ENCODE measurements at regions not wholly inside any gene's neighbourhood (a gene's known extent, or its start where the extent isn't known, plus 50 kb on each side); places are given as distances from the start of the nearest gene placed in this dataset.
"Not testable (repeated sequence)": the region's sequence is repeated elsewhere in the genome, so short reads cannot be mapped to it uniquely, and the experiment has no call there.

DNA sequence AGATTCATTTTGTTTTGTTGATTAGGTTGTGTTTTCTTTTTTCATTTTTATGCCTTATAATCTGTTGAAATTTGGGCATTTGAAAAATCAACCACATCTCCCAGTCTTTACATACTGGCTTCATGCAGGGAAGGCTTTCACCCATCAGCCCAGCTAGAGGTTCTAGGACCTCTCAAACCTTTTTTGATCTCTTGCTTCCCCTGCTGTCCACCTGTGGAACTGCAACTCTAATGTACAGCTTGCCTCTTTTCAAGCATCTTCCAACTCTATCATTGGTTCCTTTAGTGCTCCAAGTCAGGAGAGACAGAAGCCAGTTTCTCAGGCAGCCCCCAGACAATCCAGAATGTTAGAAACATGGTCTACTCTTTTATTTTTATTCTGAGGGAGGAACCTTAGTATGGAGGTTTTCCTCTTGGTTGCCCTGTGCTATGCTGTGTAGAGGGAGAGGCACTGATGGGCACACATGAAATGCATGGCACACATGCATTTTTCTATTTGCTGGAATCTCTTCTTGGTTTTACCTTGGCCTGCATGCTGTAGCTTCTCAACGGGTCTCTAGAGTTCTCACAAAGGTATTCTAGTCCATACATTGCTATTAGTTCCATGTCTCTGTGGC lies 107.2 kb upstream of the L3MBTL4 start:
- TF ChIP-seq, protein P1, sequence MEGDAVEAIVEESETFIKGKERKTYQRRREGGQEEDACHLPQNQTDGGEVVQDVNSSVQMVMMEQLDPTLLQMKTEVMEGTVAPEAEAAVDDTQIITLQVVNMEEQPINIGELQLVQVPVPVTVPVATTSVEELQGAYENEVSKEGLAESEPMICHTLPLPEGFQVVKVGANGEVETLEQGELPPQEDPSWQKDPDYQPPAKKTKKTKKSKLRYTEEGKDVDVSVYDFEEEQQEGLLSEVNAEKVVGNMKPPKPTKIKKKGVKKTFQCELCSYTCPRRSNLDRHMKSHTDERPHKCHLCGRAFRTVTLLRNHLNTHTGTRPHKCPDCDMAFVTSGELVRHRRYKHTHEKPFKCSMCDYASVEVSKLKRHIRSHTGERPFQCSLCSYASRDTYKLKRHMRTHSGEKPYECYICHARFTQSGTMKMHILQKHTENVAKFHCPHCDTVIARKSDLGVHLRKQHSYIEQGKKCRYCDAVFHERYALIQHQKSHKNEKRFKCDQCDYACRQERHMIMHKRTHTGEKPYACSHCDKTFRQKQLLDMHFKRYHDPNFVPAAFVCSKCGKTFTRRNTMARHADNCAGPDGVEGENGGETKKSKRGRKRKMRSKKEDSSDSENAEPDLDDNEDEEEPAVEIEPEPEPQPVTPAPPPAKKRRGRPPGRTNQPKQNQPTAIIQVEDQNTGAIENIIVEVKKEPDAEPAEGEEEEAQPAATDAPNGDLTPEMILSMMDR (conservative IDR thresholded peaks at IDR 0.05; ENCODE audit: low read depth, low read length) = peak; percentile 98
- H3K4me3 ChIP-seq (ENCODE audit: low read depth, low read length) = no peak overlapping the region
- peak; percentile 2 for DNase-seq (ENCODE audit: low read depth)

DNA sequence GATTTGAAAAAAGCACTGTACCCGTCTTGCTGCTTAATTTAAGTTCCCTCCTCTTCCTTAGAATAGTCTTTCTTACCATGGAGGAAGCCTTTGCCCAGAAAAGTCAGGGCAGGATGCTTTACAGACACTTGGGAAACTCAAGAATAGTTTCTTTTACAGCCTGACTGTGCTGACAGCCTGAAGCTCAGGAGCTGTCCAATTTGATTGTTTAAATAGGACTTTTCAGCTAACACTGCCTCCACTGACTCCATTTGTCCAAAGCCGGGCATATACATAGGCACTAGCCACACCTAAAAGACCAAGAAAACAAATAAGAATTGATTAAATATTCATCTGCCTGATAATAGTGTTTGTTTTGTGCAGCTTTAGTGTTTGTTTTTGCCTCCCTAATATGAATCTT lies 110.9 kb upstream of the L3MBTL4 start:
- H3K4me3 ChIP-seq (ENCODE audit: low read depth, low read length) = no peak overlapping the region
- TF ChIP-seq, protein P1 (conservative IDR thresholded peaks at IDR 0.05; ENCODE audit: low read depth, low read length) = no peak
- DNase-seq (ENCODE audit: low read depth) = no peak

DNA sequence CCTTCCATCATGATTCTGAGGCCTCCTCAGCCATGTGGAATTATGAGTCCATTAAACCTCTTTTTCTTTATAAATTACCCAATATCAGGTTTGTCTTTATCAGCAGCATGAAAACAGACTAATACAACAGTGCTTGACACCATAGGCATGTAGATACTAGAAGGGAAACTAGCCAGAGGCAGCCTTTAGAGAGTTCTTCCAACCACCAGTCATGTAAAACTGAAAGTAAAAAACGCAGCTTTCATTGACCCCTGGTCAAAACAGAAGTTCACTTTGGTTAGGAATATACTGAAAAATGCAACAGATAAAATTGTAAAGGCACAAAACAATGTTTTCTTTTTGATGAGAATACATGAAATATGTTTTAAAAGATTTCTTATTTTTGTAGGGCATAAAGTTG lies 122.8 kb upstream of the L3MBTL4 start:
- no peak overlapping the region for H3K4me3 ChIP-seq (ENCODE audit: low read depth, low read length)
- DNase-seq (ENCODE audit: low read depth) = no peak
- TF ChIP-seq, protein P1 (conservative IDR thresholded peaks at IDR 0.05; ENCODE audit: low read depth, low read length) = no peak

DNA sequence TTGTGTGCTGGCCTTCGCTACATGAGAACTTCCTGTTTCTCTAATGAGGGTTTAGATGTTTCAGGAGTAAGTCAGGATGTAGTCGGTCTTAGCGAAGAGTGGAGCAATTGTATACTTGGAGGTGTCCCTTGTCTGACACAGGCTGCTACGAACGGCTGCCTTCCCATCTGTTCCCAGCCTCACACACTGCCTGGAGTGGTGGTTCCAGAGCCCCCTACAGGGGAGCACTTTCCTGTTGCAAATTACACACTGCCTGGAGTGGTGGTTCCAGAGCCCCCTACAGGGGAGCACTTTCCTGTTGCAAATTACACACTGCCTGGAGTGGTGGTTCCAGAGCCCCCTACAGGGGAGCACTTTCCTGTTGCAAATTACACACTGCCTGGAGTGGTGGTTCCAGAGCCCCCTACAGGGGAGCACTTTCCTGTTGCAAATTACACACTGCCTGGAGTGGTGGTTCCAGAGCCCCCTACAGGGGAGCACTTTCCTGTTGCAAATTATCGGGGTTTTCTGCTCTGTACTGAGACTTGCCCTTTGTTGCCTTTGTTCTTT lies 126.5 kb upstream of the L3MBTL4 start:
- not testable (repeated sequence) for DNase-seq (ENCODE audit: low read depth); H3K4me3 ChIP-seq (ENCODE audit: low read depth, low read length)
- TF ChIP-seq, protein P1 (conservative IDR thresholded peaks at IDR 0.05; ENCODE audit: low read depth, low read length) = peak; percentile 37

DNA sequence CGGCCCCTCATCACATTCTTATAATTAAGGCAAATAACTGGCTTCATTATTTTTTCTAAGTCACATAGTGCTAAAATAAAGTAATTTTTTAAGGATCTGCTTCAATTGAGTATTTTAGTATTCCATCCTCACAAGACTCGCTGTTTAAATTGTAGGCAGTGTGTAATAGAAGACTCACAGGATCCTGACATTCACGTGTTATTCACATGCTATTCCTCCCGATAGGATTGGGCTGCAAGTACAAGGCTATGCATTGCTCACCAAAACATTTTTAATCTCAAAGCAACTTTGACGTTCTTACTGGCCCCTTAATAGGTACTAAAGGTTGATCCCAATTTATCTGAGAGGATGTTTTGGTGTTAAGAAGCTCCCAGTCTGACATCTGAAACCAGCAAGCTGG lies 127.6 kb upstream of the L3MBTL4 start:
- TF ChIP-seq, protein P1 (conservative IDR thresholded peaks at IDR 0.05; ENCODE audit: low read depth, low read length) = no peak
- DNase-seq (ENCODE audit: low read depth) = no peak
- no peak overlapping the region for H3K4me3 ChIP-seq (ENCODE audit: low read depth, low read length)

DNA sequence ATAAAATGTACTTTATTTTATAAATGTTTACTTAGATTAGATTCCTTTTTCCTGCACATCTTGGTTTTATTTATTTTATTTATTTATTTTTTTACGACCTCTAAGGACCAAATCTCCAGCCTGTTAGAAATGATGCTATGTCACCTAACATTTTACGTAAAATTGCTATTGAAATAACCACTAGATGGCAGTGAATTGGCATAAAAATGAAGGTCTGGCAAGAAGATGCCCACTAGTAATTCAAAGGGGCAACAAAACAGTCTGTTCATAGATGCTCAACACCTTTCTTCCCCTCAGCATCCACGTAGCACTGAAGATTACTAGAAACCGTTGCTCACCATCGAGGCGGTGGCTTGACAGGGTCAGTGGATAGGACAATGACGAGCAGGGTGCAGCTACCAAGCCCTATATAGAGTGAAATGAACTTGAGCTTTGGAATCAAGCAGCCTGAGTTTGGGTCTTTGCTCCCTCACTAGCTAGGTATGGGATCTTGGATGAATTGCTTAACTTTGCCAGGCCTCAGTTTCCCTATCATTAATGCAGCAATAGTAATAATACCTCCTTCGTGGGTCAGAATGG lies 128.7 kb upstream of the L3MBTL4 start:
- no peak for DNase-seq (ENCODE audit: low read depth)
- H3K4me3 ChIP-seq (ENCODE audit: low read depth, low read length) = no peak overlapping the region
- TF ChIP-seq, protein P1 (conservative IDR thresholded peaks at IDR 0.05; ENCODE audit: low read depth, low read length) = peak; percentile 62

DNA sequence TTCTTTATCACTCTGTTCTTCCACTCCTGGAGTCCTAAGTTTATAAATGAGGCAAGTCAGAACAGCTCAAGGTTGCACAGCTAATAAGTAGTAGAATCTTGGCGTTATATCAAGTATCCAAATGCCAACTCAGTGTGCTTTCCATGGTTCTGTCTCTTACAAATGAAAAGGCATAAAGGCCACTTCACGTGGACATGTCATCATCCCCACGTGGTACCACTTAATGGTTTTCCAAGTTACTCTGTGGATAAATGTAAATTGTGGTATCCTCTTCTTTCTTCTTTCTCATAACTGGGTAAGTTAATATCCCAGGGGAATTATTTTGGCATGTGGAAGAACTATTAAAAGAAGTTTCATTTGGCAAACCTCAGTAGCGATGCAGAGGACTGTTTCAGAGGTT lies 131.5 kb upstream of the L3MBTL4 start:
- TF ChIP-seq, protein P1 (conservative IDR thresholded peaks at IDR 0.05; ENCODE audit: low read depth, low read length) = no peak
- H3K4me3 ChIP-seq (ENCODE audit: low read depth, low read length) = no peak overlapping the region
- DNase-seq (ENCODE audit: low read depth) = peak; percentile 25
